GM21619 (cell line): ENCODE measurements at regions not wholly inside any gene's neighbourhood (a gene's known extent, or its start where the extent isn't known, plus 50 kb on each side); places are given as distances from the start of the nearest gene placed in this dataset.
"Not testable (repeated sequence)": the region's sequence is repeated elsewhere in the genome, so short reads cannot be mapped to it uniquely, and the experiment has no call there.

Experiments used
- ATAC-seq: cut with Tn5 transposase; IDR thresholded peaks from one replicate; pipeline ENCODE4 v1.9.1; 2021; ENCODE audit not compliant: unreplicated experiment

GRCh38 chr15:85196697-85197096 is 183.7 kb upstream of the AKAP13 start:
- not testable (repeated sequence) for ATAC-seq

- ATAC-seq, result not testable (repeated sequence)
These were observed 182.8 kb upstream of the AKAP13 start for GRCh38 chr15:85197582-85197981.

- not testable (repeated sequence) for ATAC-seq
These were observed 182.0 kb upstream of the AKAP13 start for GRCh38 chr15:85198432-85198831.

GRCh38 chr15:85200215-85200614 is 180.2 kb upstream of the AKAP13 start:
- peak; percentile 91 for ATAC-seq

- not testable (repeated sequence) for ATAC-seq
These were observed 179.1 kb upstream of the AKAP13 start for GRCh38 chr15:85201118-85201793.

GRCh38 chr15:85204481-85204880 is 175.9 kb upstream of the AKAP13 start:
- not testable (repeated sequence) for ATAC-seq

GRCh38 chr15:85233791-85234325 is 146.5 kb upstream of the AKAP13 start:
- ATAC-seq, result not testable (repeated sequence)

GRCh38 chr15:85234450-85235196 is 145.8 kb upstream of the AKAP13 start:
- not testable (repeated sequence) for ATAC-seq

- not testable (repeated sequence) for ATAC-seq
These were observed 136.3 kb upstream of the AKAP13 start for GRCh38 chr15:85244056-85244455.

GRCh38 chr15:85250938-85251542 is 129.4 kb upstream of the AKAP13 start:
- ATAC-seq, result not testable (repeated sequence)

GRCh38 chr15:85253196-85253915 is 127.0 kb upstream of the AKAP13 start:
- ATAC-seq, result peak; percentile 74

GRCh38 chr15:85254961-85255360 is 125.4 kb upstream of the AKAP13 start:
- ATAC-seq, result not testable (repeated sequence)

- ATAC-seq, result not testable (repeated sequence)
These were observed 124.9 kb upstream of the AKAP13 start for GRCh38 chr15:85255502-85255901.

GRCh38 chr15:85256009-85256997 is 124.1 kb upstream of the AKAP13 start:
- ATAC-seq, result not testable (repeated sequence)

- ATAC-seq, result not testable (repeated sequence)
These were observed 122.3 kb upstream of the AKAP13 start for GRCh38 chr15:85258062-85258445.

- ATAC-seq, result not testable (repeated sequence)
These were observed 121.7 kb upstream of the AKAP13 start for GRCh38 chr15:85258559-85259209.

- not testable (repeated sequence) for ATAC-seq
These were observed 119.9 kb upstream of the AKAP13 start for GRCh38 chr15:85260526-85260925.

GRCh38 chr15:85262461-85263055 is 117.8 kb upstream of the AKAP13 start:
- not testable (repeated sequence) for ATAC-seq
